ENCODE measurements at regions not wholly inside any gene's neighbourhood (a gene's known extent, or its start where the extent isn't known, plus 50 kb on each side); places are given as distances from the start of the nearest gene placed in this dataset.
"Not testable (repeated sequence)": the region's sequence is repeated elsewhere in the genome, so short reads cannot be mapped to it uniquely, and the experiment has no call there.

DNA sequence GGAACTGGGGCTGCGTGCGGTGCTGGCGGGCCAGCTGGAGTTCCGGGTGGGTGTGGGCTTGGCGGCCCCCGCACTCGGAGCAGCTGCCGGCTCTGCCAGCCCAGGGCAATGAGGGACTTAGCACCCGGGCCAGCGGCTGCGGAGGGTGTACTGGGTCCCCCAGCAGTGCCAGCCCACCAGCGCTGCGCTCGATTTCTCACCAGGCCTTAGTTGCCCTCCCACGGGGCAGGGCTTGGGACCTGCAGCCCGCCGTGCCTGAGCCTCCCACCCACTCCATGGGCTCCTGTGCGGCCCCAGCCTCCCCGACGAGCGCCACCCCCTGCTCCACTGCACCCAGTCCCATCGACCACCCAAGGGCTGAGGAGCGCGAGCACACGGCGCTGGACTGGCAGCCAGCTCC is 126.0 kb upstream of the SPATA12 start:
- not testable (repeated sequence) for TF ChIP-seq JUND (IDR thresholded peaks at IDR 0.05); CTCF (IDR thresholded peaks at IDR 0.05 in 2 of 3, conservative IDR thresholded peaks at IDR 0.05 in 1 of 3; ENCODE audit: borderline replicate concordance in 1 of 3, insufficient read depth in 1 of 3, low read depth in 2 of 3, low read length in 2 of 3); TCF7L2 (IDR thresholded peaks at IDR 0.05; ENCODE audit: borderline replicate concordance, extremely low read depth, insufficient read depth, insufficient read length)
- TF ChIP-seq, protein P1, sequence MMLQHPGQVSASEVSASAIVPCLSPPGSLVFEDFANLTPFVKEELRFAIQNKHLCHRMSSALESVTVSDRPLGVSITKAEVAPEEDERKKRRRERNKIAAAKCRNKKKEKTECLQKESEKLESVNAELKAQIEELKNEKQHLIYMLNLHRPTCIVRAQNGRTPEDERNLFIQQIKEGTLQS (IDR thresholded peaks at IDR 0.05): not testable (repeated sequence)

Data from HCT116 (cell line).